Left lung (tissue), 4 donors: ENCODE measurements at regions not wholly inside any gene's neighbourhood (a gene's known extent, or its start where the extent isn't known, plus 50 kb on each side); places are given as distances from the start of the nearest gene placed in this dataset.

ENCODE experiments used
- ATAC-seq: fragments of 200-7000 bp; cut with Tn5 transposase; one replicate; pipeline ENCODE4 v1.9.1; 2020; ENCODE audit warnings: moderate library complexity
- DNase-seq, 4 donors: peaks; one replicate each; pipeline ENCODE4 v3.0.0-alpha.2; 2013 to 2020
- H3K27ac ChIP-seq, 2 donors: fragments of 200-600 bp; sonication (generic) in 1 of 2; one replicate each; pipeline versions ENCODE4 v1.5.0 to v1.8.0; 2020 to 2021
- H3K27me3 ChIP-seq, 2 donors: fragments of 200-600 bp; sonication (generic) in 1 of 2; one replicate each; pipeline versions ENCODE4 v1.5.0 to v1.8.0; 2020 to 2021
- H3K36me3 ChIP-seq, 2 donors: fragments of 200-600 bp; sonication (generic) in 1 of 2; one replicate each; pipeline versions ENCODE4 v1.5.0 to v1.8.0; 2020 to 2021
- H3K4me1 ChIP-seq, 2 donors: fragments of 200-600 bp; one replicate each; pipeline ENCODE4 v1.8.0; 2021
- H3K4me3 ChIP-seq, 2 donors: fragments of 200-600 bp; sonication (generic) in 1 of 2; one replicate each; pipeline versions ENCODE4 v1.5.0 to v1.8.0; 2020 to 2021; ENCODE audit warnings: mild to moderate bottlenecking in 1 of 2
- H3K9me3 ChIP-seq, 2 donors: fragments of 200-600 bp; sonication (generic) in 1 of 2; one replicate each; pipeline versions ENCODE4 v1.5.0 to v1.8.0; 2020 to 2021
- CTCF ChIP-seq, 2 donors: fragments of 200-600 bp; sonication (generic) in 1 of 2; IDR thresholded peaks; one replicate each; pipeline versions ENCODE4 v1.5.0 to v1.8.0; 2021; ENCODE audit warnings: antibody characterized with exemption in 2 of 2
- intact Hi-C, 2 donors: fragments of 100-400 bp; cut with DNase I; formaldehyde crosslinking; loops; one replicate each; pipeline versions ENCODE4 v1.11.2 to v1.14.2; 2022
- donor health status: DM: no; HTN: yes; CAD: no.
- donor health status: DM: no; HTN: no; CAD: no.

- no peak for ATAC-seq
- Histone ChIP-seq H3K4me1 (no peaks in the 10 kb centered on the region), H3K36me3 (no peaks in the 10 kb centered on the region), H3K27ac (no peak overlapping the region), H3K9me3 (no peaks in the 10 kb centered on the region), H3K4me3 (no peak overlapping the region), H3K27me3 (no peaks in the 10 kb centered on the region)
- DNase-seq = no peak
- TF ChIP-seq CTCF (IDR thresholded peaks at IDR 0.05) = no peak
- intact Hi-C loops = no loop called here
These were observed 74.6 kb upstream of the TSC22D2 start for GRCh38 chr3:150333477-150333876.

GRCh38 chr3:150331978-150332568, 76.0 kb upstream of the TSC22D2 start:
- no peak for DNase-seq
- Histone ChIP-seq H3K4me3 (no peak overlapping the region), H3K4me1 (no peaks in the 10 kb centered on the region), H3K36me3 (no peaks in the 10 kb centered on the region), H3K27ac (no peak overlapping the region), H3K27me3 (no peaks in the 10 kb centered on the region), H3K9me3 (no peaks in the 10 kb centered on the region)
- ATAC-seq = no peak
- no peak for TF ChIP-seq CTCF (IDR thresholded peaks at IDR 0.05)
- intact Hi-C loops = no loop called here

- intact Hi-C loops = no loop called here
- H3K4me3 ChIP-seq = no peak overlapping the region
- ATAC-seq = no peak
- no peaks in the 10 kb centered on the region for H3K4me1 ChIP-seq
- no peak for DNase-seq
- no peaks in the 10 kb centered on the region for H3K27me3 ChIP-seq
- no peak overlapping the region for H3K27ac ChIP-seq
- H3K9me3 ChIP-seq = no peaks in the 10 kb centered on the region
- no peaks in the 10 kb centered on the region for H3K36me3 ChIP-seq
- TF ChIP-seq CTCF (IDR thresholded peaks at IDR 0.05) = no peak
These were observed 77.2 kb upstream of the TSC22D2 start for GRCh38 chr3:150330872-150331271.

- Histone ChIP-seq H3K9me3 (no peaks in the 10 kb centered on the region), H3K27me3 (no peaks in the 10 kb centered on the region), H3K27ac (no peak overlapping the region), H3K36me3 (no peaks in the 10 kb centered on the region), H3K4me3 (no peak overlapping the region), H3K4me1 (peaks cover 0 to 6% of the 10 kb centered on the region in 2 donors)
- no peak for TF ChIP-seq CTCF (IDR thresholded peaks at IDR 0.05)
- ATAC-seq (no peak), DNase-seq (no peak)
- intact Hi-C loops = no loop called here
These were observed 77.9 kb upstream of the TSC22D2 start for GRCh38 chr3:150330174-150330573.

- intact Hi-C loops = no loop called here
- H3K27me3 ChIP-seq = no peaks in the 10 kb centered on the region
- H3K36me3 ChIP-seq = no peaks in the 10 kb centered on the region
- H3K27ac ChIP-seq = no peak overlapping the region
- no peak overlapping the region for H3K4me3 ChIP-seq
- ATAC-seq = no peak
- no peak for DNase-seq
- H3K9me3 ChIP-seq = no peaks in the 10 kb centered on the region
- no peak for TF ChIP-seq CTCF (IDR thresholded peaks at IDR 0.05)
- peaks cover 0 to 6% of the 10 kb centered on the region in 2 donors for H3K4me1 ChIP-seq
These were observed 78.7 kb upstream of the TSC22D2 start for GRCh38 chr3:150329408-150329807.
